Fibroblast of peridontal ligament (primary cell): ENCODE measurements at regions not wholly inside any gene's neighbourhood (a gene's known extent, or its start where the extent isn't known, plus 50 kb on each side); places are given as distances from the start of the nearest gene placed in this dataset.
A peak's percentile ranks its signal among the peaks of the same experiment; 100 is the strongest.
"Not testable (repeated sequence)": the region's sequence is repeated elsewhere in the genome, so short reads cannot be mapped to it uniquely, and the experiment has no call there.

Experiments used
- DNase-seq: peaks from one replicate; pipeline ENCODE4 v3.0.0-alpha.2; 2010; ENCODE audit errors: extremely low read depth

- no peak for DNase-seq
These were observed 692.5 kb downstream of the TOX3 start for GRCh38 chr16:51854401-51854951.

DNA sequence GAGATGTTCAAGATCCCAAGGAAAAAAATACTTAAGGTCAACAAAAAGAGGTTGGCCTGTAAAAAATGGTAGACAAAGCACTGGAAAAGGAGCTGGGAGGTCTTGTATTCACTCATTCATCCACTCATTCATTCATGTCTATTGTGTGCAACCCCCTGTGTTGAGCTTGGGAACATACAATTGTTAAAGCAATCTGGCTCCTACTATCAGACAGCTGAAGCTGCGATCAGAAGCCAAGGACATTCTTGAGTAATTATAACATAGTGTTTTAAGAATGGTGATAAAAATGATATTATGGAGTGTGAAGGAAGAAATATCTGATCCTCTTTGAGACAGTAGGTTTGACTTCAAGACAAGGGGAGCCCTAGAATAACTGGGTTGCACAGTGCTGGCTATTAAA lies 693.4 kb downstream of the TOX3 start:
- DNase-seq = no peak

- no peak for DNase-seq
These were observed 694.1 kb downstream of the TOX3 start for GRCh38 chr16:51852892-51853291.

DNA sequence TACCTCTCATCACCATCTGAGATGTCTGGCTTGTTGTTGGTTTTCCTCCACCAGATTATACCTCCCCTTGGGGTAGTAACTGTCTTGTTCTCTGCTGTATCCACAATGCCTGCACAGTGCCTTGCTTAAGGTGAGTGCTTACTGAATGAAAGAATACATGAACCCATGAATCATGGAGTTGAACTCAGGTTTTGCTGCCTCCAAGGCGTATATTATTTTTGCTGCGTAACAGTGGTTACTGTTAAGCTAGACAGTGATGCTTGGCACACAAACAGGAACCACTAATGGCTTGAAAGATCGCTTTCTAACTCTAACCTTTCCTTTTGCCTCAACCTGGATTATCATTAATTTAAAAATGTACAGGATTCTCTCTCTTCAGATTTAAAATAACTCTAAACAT lies 695.8 kb downstream of the TOX3 start:
- DNase-seq = no peak

- DNase-seq = no peak
These were observed 697.2 kb downstream of the TOX3 start for GRCh38 chr16:51849715-51850114.

DNA sequence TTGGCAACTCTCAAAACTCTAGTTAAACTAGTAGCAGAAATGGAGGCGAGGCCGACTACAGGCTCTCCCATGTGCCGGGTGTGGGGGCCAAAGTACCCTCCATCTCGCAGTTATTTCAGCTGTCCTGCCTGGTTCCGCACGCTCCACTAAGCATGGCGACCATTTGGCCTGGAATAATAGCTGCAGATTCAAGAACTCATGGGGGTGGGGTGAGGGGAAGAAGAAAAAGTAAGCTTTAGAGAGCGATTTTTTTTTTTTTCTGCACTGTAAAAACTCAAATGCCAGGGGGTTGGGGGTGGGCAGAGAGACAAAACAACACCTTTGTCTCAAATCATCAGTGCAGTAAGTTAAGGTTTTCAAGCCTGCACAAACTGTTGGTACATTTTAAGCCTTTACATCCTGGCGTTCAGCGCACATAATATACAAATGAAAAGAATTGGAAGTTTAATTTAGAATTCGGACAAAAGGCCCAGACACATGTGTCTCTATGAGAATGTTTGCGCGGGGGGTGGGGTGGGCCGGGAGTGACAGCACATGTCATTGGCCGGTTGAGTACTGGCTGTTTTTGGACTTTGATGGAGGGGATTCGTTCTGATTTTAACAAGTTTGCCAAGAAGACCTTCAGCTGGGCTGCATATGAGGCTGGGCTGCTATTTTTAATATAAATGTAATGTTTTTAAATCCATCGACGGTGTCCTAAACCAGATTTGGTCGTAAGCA lies 694.7 kb upstream of the SALL1 start:
- no peak for DNase-seq

DNA sequence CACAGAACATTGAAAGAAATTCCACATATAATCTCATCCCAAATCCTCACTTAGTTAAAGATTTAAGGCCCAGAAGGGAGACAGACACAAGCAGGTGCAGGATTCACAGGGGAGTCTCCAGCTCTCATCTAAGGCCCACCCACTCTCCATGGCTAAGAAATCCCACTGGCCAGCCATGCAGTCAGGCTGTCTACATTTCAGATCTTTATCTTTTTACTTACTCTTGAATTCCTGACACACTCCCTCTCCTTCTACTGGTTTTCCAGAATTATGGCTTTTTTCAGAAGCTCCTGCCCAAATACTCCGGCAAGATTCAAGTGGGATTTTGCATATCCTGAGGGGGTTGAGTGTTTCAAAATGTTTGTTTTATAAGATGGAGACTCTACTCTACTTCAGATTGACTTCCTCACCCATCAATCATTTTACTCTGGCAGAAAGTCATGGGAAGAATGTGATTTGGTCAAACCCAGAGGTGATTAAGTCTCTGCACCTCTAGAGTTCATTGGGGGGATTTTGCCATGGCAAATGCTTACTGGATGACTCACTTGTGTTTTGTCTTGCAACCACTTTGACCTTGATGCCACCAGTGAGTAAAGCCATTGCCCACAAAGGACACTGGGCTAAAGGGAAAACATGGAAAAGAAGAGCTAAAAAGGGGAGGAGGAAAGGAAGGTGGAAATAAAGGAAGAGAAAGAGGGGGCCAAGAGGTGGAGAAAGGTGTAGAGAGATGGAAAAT lies 688.8 kb upstream of the SALL1 start:
- DNase-seq = no peak

DNA sequence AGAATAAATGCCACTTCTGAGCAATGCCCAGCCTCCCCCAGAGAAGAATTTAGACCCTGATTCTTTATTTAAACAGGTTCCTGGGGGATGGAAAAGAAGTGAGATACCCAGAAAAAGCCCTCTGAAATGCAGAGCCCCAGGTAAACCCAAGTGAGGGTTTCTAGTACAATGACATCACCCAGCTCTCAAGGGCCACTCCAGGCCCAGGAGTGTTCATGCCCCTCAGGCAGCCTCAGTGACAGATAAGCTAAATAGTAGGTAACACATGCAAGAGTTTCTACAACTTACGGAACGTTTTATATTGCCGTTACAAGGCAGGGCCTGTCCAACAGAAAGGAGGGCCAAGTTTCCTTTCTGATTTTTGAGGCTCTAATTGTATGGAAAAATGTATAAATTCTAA lies 683.7 kb upstream of the SALL1 start:
- DNase-seq = no peak

GRCh38 chr16:51834133-51834532 lies 683.1 kb upstream of the SALL1 start:
- DNase-seq = peak; percentile 73

DNA sequence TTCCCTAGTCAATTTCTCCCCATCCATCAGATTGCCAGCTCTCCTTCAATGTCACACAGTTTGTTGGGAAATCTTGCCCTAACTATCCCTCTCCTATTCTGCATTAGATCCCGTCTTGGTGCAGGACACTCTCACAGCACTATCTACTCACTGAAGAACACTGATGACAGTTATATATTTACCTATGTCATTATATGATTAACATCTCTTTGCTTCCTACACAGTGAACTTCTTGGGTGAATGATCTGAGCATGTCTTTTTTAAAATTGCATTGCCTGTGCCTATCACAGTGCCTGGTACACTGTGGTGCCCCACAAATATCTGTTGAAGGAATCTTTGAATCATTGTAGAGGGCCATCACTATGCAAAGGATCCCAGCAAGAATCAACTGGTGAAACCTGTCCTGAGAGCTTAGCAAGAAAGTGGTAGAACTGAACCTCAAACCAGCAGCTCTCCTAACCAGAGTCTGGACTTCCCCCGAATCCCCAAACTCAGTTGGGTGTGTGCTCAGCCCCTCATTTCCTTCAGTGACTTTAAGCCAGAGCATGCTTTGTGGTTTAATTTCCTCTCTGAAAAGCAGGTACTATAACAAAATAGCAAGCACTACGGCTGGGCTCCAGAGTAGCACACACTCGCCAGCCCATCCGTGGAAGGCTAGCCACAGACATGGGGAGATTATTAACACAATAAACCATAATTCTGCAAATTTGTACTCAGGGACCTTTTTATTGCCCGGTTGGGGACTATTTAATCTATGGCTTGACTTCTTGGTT lies 680.7 kb upstream of the SALL1 start:
- no peak for DNase-seq

DNA sequence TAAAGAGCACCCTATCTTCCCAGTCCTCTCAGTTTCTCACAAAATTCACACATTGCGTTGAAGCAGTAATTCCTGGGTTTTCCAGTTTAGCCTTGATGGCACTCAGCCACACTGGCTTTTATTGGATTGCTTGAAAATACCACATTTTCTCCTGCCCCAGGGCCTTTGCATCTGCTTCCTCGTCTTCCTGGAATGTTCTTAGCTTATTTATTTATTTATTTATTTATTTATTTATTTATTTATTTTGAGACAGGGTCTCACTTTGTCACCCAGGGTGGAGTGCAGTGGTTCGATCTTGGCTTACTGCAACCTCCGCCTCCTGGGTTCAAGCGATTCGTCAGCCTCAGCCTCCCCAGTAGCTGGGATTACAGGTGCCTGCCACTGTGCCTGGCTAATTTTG lies 680.0 kb upstream of the SALL1 start:
- DNase-seq = not testable (repeated sequence)

DNA sequence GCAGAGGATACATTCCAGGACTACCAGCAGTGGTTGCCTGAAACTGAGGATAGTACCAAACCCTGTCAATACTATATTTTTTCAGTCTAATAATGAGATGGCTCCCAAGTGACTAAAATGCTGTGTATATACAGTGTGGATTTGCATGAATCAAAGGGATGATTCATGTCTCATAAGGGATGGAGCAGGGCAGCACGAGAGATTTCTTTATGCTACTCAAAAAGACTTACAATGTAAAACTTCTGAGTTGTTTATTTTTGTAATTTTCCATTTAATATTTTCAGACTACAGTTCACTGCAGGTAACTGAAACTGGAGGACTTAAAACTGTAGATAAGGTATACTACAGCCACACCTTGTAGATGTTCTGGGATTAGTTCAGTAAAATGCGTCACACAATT lies 674.7 kb upstream of the SALL1 start:
- no peak for DNase-seq

DNA sequence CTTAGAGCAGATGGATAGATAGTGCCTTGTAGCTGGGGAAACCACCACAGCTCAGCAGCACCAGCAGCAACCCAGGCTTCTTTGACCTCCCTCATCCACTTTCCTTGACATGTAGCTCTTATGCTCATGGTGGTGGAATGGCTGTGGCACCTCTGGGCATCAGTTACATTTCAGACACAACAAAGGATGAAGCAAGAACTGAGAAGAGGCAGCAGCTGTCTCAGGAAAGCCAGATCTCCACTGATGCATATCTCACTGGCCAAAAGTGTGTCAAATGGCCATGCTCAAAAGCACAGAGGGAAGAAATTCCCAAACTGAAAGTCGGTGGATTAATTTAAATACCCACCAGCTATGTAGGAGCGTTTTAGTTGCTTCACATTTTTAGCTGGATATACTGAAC lies 671.4 kb upstream of the SALL1 start:
- DNase-seq = no peak

- DNase-seq = no peak
These were observed 670.5 kb upstream of the SALL1 start for GRCh38 chr16:51821527-51821926.

GRCh38 chr16:51820176-51820575 lies 669.1 kb upstream of the SALL1 start:
- no peak for DNase-seq

- DNase-seq = peak; percentile 77
These were observed 667.4 kb upstream of the SALL1 start for GRCh38 chr16:51818342-51818944.

DNA sequence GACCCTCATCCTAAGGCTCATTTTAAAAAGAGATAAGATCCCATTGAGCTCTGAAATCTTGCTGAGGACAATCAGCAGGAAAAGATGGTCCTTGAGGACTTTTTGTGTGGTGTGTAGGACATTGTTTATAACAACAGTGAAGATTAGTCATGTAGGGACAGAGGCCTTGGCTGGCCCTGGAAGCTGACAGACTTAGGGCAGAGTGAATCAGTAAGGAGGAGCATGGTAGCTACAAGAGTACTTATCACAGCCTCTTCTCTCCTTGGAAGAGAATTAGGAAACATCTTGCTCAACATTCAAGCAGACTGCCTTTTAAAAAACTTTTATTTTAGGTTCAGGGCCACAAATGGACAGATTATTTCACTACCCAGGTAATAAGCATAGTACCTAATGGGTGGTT lies 665.9 kb upstream of the SALL1 start:
- DNase-seq = no peak

DNA sequence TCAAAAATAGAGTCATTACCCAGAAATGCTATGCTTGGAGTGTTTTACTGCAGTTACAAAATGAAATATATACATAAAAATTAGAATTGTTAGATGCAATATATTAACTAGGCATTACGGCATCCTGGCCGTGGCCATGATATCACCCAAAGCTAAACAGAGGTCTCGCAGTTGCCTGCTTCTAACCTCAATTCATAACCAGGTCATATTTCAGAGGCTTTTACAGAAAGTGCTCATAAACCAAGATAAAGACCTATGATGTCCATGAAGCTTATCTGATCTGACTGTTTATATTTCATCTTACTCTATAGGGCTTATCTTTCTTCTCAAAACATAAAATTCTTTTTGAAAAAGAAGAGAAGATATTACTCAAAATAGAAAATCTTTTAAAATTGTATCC lies 664.5 kb upstream of the SALL1 start:
- DNase-seq = no peak

DNA sequence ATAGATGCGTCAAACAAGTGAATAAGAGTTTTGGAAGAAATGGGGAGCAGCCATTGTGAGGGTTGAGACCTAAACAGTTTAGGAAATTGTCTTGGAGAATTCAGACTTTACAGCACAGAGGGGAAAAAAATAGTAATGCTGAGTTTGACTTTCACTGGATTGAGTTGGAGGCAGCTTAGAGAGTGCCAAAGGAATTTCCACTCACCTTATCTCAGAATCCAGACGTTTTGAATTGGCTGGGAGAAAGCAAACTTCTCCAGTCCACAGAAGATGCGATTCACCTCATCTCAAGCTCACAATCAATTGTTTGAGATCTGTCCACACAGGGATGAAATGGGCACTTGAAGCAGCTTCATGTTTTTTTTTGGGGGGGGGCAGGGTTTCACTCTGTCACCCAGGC lies 663.5 kb upstream of the SALL1 start:
- DNase-seq = no peak

- DNase-seq = no peak
These were observed 662.5 kb upstream of the SALL1 start for GRCh38 chr16:51813609-51814008.

- DNase-seq = no peak
These were observed 661.9 kb upstream of the SALL1 start for GRCh38 chr16:51812945-51813344.

GRCh38 chr16:51807551-51807950 lies 656.5 kb upstream of the SALL1 start:
- no peak for DNase-seq
